ENCODE measurements at regions not wholly inside any gene's neighbourhood (a gene's known extent, or its start where the extent isn't known, plus 50 kb on each side); places are given as distances from the start of the nearest gene placed in this dataset.

GRCh38 chr7:156559001-156559400 is 81.6 kb upstream of the RNF32 start:
- TF ChIP-seq CTCF (IDR thresholded peaks at IDR 0.05; ENCODE audit: poor library complexity): no peak
- no peak for TF ChIP-seq EZH2phosphoT487 (IDR thresholded peaks at IDR 0.05; ENCODE audit: low read depth, severe bottlenecking, unreplicated experiment)
- no peak for TF ChIP-seq EZH2 (IDR thresholded peaks at IDR 0.05; ENCODE audit: borderline replicate concordance)

Measured in hepatocyte (in vitro differentiated cells).